ENCODE measurements at regions not wholly inside any gene's neighbourhood (a gene's known extent, or its start where the extent isn't known, plus 50 kb on each side); places are given as distances from the start of the nearest gene placed in this dataset.

- no peak overlapping the region for H3K27ac ChIP-seq
- no peaks in the 10 kb centered on the region for H3K36me3 ChIP-seq
- no peaks in the 10 kb centered on the region for H3K27me3 ChIP-seq
- H3K4me1 ChIP-seq: peaks cover 0 to 13% (median 0%) of the 10 kb centered on the region in 10 experiments; a peak in 3 of 20 replicates
- H3K9me3 ChIP-seq (replicated peaks in 1 of 11): peaks cover 0 to 17% (median 13%) of the 10 kb centered on the region in 11 experiments; a peak in 17 of 22 replicates
- no peak overlapping the region for H3K9ac ChIP-seq
- H3K4me3 ChIP-seq: no peak overlapping the region
- H4K20me1 ChIP-seq: no peaks in the 10 kb centered on the region
- no peak overlapping the region for H3K4me2 ChIP-seq
- no peak for TF ChIP-seq Cebpa-rat (IDR thresholded peaks at IDR 0.05)
Observed at GRCh38 chr2:22270341-22270740, 1114.6 kb upstream of the KLHL29 start.

- Histone ChIP-seq H3K9me3 (replicated peaks in 1 of 11) (peaks cover 0 to 17% (median 13%) of the 10 kb centered on the region in 11 experiments; a peak in 17 of 22 replicates), H3K36me3 (no peaks in the 10 kb centered on the region), H3K4me2 (peak overlapping the region in 2 of 11 experiments; percentile 4 to 11; a peak in 1 of 22 replicates), H3K27ac (no peak overlapping the region), H3K27me3 (no peaks in the 10 kb centered on the region), H3K4me1 (peaks cover 10 to 27% (median 13%) of the 10 kb centered on the region in 10 experiments; a peak in 17 of 20 replicates), H3K4me3 (no peak overlapping the region), H3K9ac (no peak overlapping the region), H4K20me1 (no peaks in the 10 kb centered on the region)
- no peak for TF ChIP-seq Cebpa-rat (IDR thresholded peaks at IDR 0.05)
Observed at GRCh38 chr2:22273853-22274252, 1111.1 kb upstream of the KLHL29 start.

GRCh38 chr2:22274661-22275060 lies 1110.3 kb upstream of the KLHL29 start:
- Histone ChIP-seq H3K9me3 (replicated peaks in 1 of 11) (peaks cover 0 to 15% (median 11%) of the 10 kb centered on the region in 11 experiments; a peak in 17 of 22 replicates), H3K9ac (no peak overlapping the region)

DNA sequence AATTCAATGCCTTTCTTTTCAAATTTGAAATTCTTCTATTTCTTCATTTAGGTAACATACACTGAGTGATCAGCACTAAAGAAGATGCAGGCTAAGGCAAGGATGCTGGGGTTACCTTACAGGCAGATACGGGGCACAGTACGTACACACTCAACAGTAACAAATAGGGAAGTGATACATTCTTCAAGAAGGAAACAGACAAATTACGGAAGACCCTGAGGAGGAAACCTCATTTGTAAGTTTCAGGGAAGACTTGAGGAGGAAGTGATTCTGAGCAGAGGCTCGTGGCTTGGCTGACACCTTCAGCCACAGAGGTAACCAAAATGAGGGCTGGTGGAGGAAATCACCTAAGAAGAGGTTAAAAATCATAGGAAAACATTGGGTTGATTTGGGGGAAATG lies 1108.3 kb upstream of the KLHL29 start:
- Histone ChIP-seq H4K20me1 (no peaks in the 10 kb centered on the region), H3K27ac (peak overlapping the region in 4 of 11 experiments; percentile 4 to 41 (median 17); a peak in 2 of 22 replicates), H3K4me2 (peak overlapping the region in 9 of 11 experiments; percentile 4 to 54 (median 36); a peak in 17 of 22 replicates), H3K4me1 (peaks cover 18 to 45% (median 29%) of the 10 kb centered on the region in 10 experiments), H3K4me3 (no peak overlapping the region), H3K9ac (no peak overlapping the region), H3K36me3 (no peaks in the 10 kb centered on the region), H3K27me3 (no peaks in the 10 kb centered on the region), H3K9me3 (replicated peaks in 1 of 11) (0 out of 22 replicates have a peak, but pooled peaks cover 0 to 5% (median 0%) of the 10 kb centered on the region in 11 experiments)
- TF ChIP-seq Cebpa-rat (IDR thresholded peaks at IDR 0.05): no peak

More at GRCh38 chr2:22274661-22275060, 1110.3 kb upstream of the KLHL29 start:
- H3K4me1 ChIP-seq: peaks cover 10 to 27% (median 13%) of the 10 kb centered on the region in 10 experiments; a peak in 17 of 20 replicates
- peak overlapping the region in 1 of 11 experiments; percentile 20; a peak in 2 of 22 replicates for H3K4me2 ChIP-seq
- H3K4me3 ChIP-seq: no peak overlapping the region
- TF ChIP-seq Cebpa-rat (IDR thresholded peaks at IDR 0.05): no peak
- H3K36me3 ChIP-seq: no peaks in the 10 kb centered on the region
- no peaks in the 10 kb centered on the region for H4K20me1 ChIP-seq
- H3K27me3 ChIP-seq: no peaks in the 10 kb centered on the region
- 0 out of 22 replicates have a peak overlapping the region, but pooled peaks of 1 of the 11 experiments have one; percentile 15 for H3K27ac ChIP-seq

DNA sequence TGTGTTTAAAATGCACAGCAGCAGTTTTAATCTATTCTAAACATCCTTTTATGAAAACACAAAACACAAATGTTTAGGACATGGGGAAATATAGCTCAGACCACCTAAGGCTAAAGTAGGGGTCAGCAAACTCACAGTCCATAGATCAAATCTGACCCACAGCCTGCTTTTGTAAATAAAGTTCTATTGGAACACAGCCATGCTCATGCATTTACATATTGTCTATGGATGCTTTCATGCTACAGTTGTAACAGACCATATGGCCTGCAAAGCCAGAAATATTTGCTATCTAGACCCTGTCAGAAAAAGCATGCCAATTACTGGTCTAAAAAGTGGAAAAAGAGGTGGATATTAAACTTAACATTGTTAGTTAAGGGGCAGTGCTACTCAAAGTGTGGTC lies 1105.4 kb upstream of the KLHL29 start:
- TF ChIP-seq Cebpa-rat (IDR thresholded peaks at IDR 0.05): no peak
- Histone ChIP-seq H3K9ac (no peak overlapping the region), H3K36me3 (no peaks in the 10 kb centered on the region), H3K4me3 (no peak overlapping the region), H3K4me2 (no peak overlapping the region), H3K9me3 (replicated peaks in 1 of 11) (peaks cover 0 to 13% (median 0%) of the 10 kb centered on the region in 11 experiments; a peak in 6 of 22 replicates), H4K20me1 (no peaks in the 10 kb centered on the region), H3K27me3 (no peaks in the 10 kb centered on the region), H3K4me1 (peaks cover 36 to 57% (median 49%) of the 10 kb centered on the region in 10 experiments), H3K27ac (no peak overlapping the region)

- Histone ChIP-seq H3K27ac (peak overlapping the region in 8 of 11 experiments; percentile 13 to 77 (median 70); a peak in 13 of 22 replicates), H3K36me3 (no peaks in the 10 kb centered on the region), H3K9me3 (replicated peaks in 1 of 11) (peaks cover 0 to 13% (median 0%) of the 10 kb centered on the region in 11 experiments; a peak in 6 of 22 replicates), H3K4me2 (peak overlapping the region; percentile 35 to 74 (median 59); a peak in 16 of 22 replicates), H3K4me3 (no peak overlapping the region), H3K27me3 (no peaks in the 10 kb centered on the region), H3K9ac (no peak overlapping the region; a peak in 2 of 22 replicates), H3K4me1 (peaks cover 43 to 65% (median 59%) of the 10 kb centered on the region in 10 experiments), H4K20me1 (no peaks in the 10 kb centered on the region)
- no peak for TF ChIP-seq Cebpa-rat (IDR thresholded peaks at IDR 0.05)
Observed at GRCh38 chr2:22281033-22281432, 1103.9 kb upstream of the KLHL29 start.

DNA sequence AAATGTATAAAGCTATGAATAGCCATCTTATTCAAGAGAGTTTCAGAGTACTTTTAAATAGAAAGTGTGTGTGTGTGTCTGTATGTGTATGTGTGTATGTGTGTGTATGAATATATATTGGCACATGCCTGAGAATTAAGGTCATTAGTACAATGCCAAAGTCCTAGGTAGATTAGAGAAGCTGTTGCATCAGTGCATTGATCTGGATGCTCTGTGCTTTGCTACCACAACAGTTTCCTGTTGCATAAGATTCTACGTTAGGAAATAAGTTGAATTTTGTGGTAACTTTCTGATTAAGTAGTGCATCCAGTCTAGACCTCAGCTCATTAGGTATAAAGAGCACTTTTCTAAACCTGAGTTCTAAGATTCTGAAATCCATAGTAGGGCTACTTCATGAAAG lies 1102.8 kb upstream of the KLHL29 start:
- Histone ChIP-seq H3K4me3 (peak overlapping the region in 1 of 10 experiments; percentile 14; a peak in 1 of 20 replicates), H3K36me3 (no peaks in the 10 kb centered on the region), H3K9me3 (replicated peaks in 1 of 11) (peaks cover 0 to 13% (median 0%) of the 10 kb centered on the region in 11 experiments; a peak in 6 of 22 replicates), H3K27me3 (no peaks in the 10 kb centered on the region), H3K4me2 (peak overlapping the region; percentile 35 to 74 (median 59); a peak in 21 of 22 replicates), H3K9ac (no peak overlapping the region; a peak in 1 of 22 replicates), H4K20me1 (no peaks in the 10 kb centered on the region), H3K27ac (peak overlapping the region in 9 of 11 experiments; percentile 13 to 77 (median 70); a peak in 17 of 22 replicates), H3K4me1 (peaks cover 33 to 60% (median 51%) of the 10 kb centered on the region in 10 experiments)
- peak in 2 of 11 experiments; percentile 53 to 59; a peak in 4 of 22 replicates for TF ChIP-seq Cebpa-rat (IDR thresholded peaks at IDR 0.05)

GRCh38 chr2:22282916-22283315 lies 1102.1 kb upstream of the KLHL29 start:
- peak overlapping the region in 9 of 11 experiments; percentile 9 to 77 (median 70); a peak in 17 of 22 replicates for H3K27ac ChIP-seq
- TF ChIP-seq Cebpa-rat (IDR thresholded peaks at IDR 0.05): no peak
- no peaks in the 10 kb centered on the region for H3K27me3 ChIP-seq
- peak overlapping the region in 10 of 11 experiments; percentile 35 to 74 (median 58); a peak in 19 of 22 replicates for H3K4me2 ChIP-seq
- H3K9ac ChIP-seq: peak overlapping the region in 3 of 11 experiments; percentile 7 to 9 (median 7); a peak in 3 of 22 replicates
- peaks cover 0 to 13% (median 0%) of the 10 kb centered on the region in 11 experiments; a peak in 6 of 22 replicates for H3K9me3 ChIP-seq (replicated peaks in 1 of 11)
- H3K4me1 ChIP-seq: peaks cover 32 to 62% (median 50%) of the 10 kb centered on the region in 10 experiments
- no peaks in the 10 kb centered on the region for H4K20me1 ChIP-seq
- no peak overlapping the region; a peak in 1 of 20 replicates for H3K4me3 ChIP-seq
- no peaks in the 10 kb centered on the region for H3K36me3 ChIP-seq

GRCh38 chr2:22283436-22283835 lies 1101.5 kb upstream of the KLHL29 start:
- H3K4me2 ChIP-seq: peak overlapping the region in 9 of 11 experiments; percentile 35 to 71 (median 58); a peak in 14 of 22 replicates
- H4K20me1 ChIP-seq: no peaks in the 10 kb centered on the region
- H3K9ac ChIP-seq: peak overlapping the region in 2 of 11 experiments; percentile 7; a peak in 1 of 22 replicates
- H3K27ac ChIP-seq: peak overlapping the region in 9 of 11 experiments; percentile 9 to 77 (median 70); a peak in 17 of 22 replicates
- peaks cover 32 to 67% (median 54%) of the 10 kb centered on the region in 10 experiments for H3K4me1 ChIP-seq
- H3K4me3 ChIP-seq: no peak overlapping the region
- peaks cover 0 to 13% (median 0%) of the 10 kb centered on the region in 11 experiments; a peak in 6 of 22 replicates for H3K9me3 ChIP-seq (replicated peaks in 1 of 11)
- TF ChIP-seq Cebpa-rat (IDR thresholded peaks at IDR 0.05): no peak
- no peaks in the 10 kb centered on the region for H3K36me3 ChIP-seq
- H3K27me3 ChIP-seq: no peaks in the 10 kb centered on the region
